ENCODE measurements at regions not wholly inside any gene's neighbourhood (a gene's known extent, or its start where the extent isn't known, plus 50 kb on each side); places are given as distances from the start of the nearest gene placed in this dataset.

GRCh38 chr17:33438578-33438977, 145.5 kb upstream of the ASIC2 start:
- Histone ChIP-seq H3K27me3 (no peaks in the 10 kb centered on the region), H3K4me3 (no peak overlapping the region), H3K9me3 (no peaks in the 10 kb centered on the region), H3K27ac (no peak overlapping the region), H3K4me1 (no peaks in the 10 kb centered on the region), H3K36me3 (no peaks in the 10 kb centered on the region)
- 22 to 27% methylated on average over 1 of the region's 1 CpG for WGBS, 2 donors
- TF ChIP-seq POLR2A (IDR thresholded peaks at IDR 0.05) (no peak), CTCF (IDR thresholded peaks at IDR 0.05) (no peak)
- no peak for DNase-seq
- intact Hi-C loops (cut with DNase I): no loop called here

GRCh38 chr17:33442320-33442719, 149.2 kb upstream of the ASIC2 start:
- no peak for DNase-seq
- no peaks in the 10 kb centered on the region for H3K4me1 ChIP-seq
- H3K36me3 ChIP-seq: no peaks in the 10 kb centered on the region
- intact Hi-C loops (cut with DNase I): no loop called here
- TF ChIP-seq CTCF (IDR thresholded peaks at IDR 0.05): no peak
- TF ChIP-seq POLR2A (IDR thresholded peaks at IDR 0.05): no peak
- H3K27ac ChIP-seq: no peak overlapping the region
- no peaks in the 10 kb centered on the region for H3K27me3 ChIP-seq
- WGBS, 2 donors: 82 to 97% methylated on average over 1 of the region's 1 CpG
- no peaks in the 10 kb centered on the region for H3K9me3 ChIP-seq
- H3K4me3 ChIP-seq: no peak overlapping the region

GRCh38 chr17:33444731-33445130, 151.6 kb upstream of the ASIC2 start:
- Histone ChIP-seq H3K36me3 (no peaks in the 10 kb centered on the region), H3K27ac (no peak overlapping the region), H3K9me3 (no peaks in the 10 kb centered on the region), H3K4me1 (no peaks in the 10 kb centered on the region), H3K27me3 (no peaks in the 10 kb centered on the region), H3K4me3 (no peak overlapping the region)
- WGBS, 2 donors: 57 to 60% methylated on average over 3 of the region's 3 CpGs
- DNase-seq: no peak
- intact Hi-C loops (cut with DNase I): no loop called here
- no peak for TF ChIP-seq POLR2A (IDR thresholded peaks at IDR 0.05)
- TF ChIP-seq CTCF (IDR thresholded peaks at IDR 0.05): no peak

- H3K4me1 ChIP-seq: no peaks in the 10 kb centered on the region
- intact Hi-C loops (cut with DNase I): no loop called here
- H3K27me3 ChIP-seq: no peaks in the 10 kb centered on the region
- WGBS, 2 donors: 44 to 56% methylated on average over 3 to 5 of the region's 5 CpGs
- no peaks in the 10 kb centered on the region for H3K36me3 ChIP-seq
- TF ChIP-seq POLR2A (IDR thresholded peaks at IDR 0.05) (no peak), CTCF (IDR thresholded peaks at IDR 0.05) (no peak)
- no peak for DNase-seq
- H3K4me3 ChIP-seq: no peak overlapping the region
- H3K9me3 ChIP-seq: no peaks in the 10 kb centered on the region
- H3K27ac ChIP-seq: no peak overlapping the region
These were observed 154.0 kb upstream of the ASIC2 start for GRCh38 chr17:33447090-33447489.

- Histone ChIP-seq H3K27me3 (peaks cover 0 to 11% (median 0%) of the 10 kb centered on the region in 4 donors), H3K9me3 (no peaks in the 10 kb centered on the region), H3K27ac (no peak overlapping the region), H3K4me3 (no peak overlapping the region), H3K4me1 (no peaks in the 10 kb centered on the region), H3K36me3 (no peaks in the 10 kb centered on the region)
- intact Hi-C loops (cut with DNase I): no loop called here
- TF ChIP-seq CTCF (IDR thresholded peaks at IDR 0.05) (no peak), POLR2A (IDR thresholded peaks at IDR 0.05) (no peak)
- 65 to 73% methylated on average over 7 of the region's 7 CpGs for WGBS, 2 donors
- no peak for DNase-seq
These were observed 158.1 kb upstream of the ASIC2 start for GRCh38 chr17:33451221-33451620.

Data from esophagus squamous epithelium (tissue), 5 donors.